GM18870 (cell line): ENCODE measurements at regions not wholly inside any gene's neighbourhood (a gene's known extent, or its start where the extent isn't known, plus 50 kb on each side); places are given as distances from the start of the nearest gene placed in this dataset.

Experiments used
- ATAC-seq: cut with Tn5 transposase; IDR thresholded peaks from one replicate; pipeline ENCODE4 v1.9.1; 2021; ENCODE audit warnings: moderate library complexity; ENCODE audit not compliant: unreplicated experiment

DNA sequence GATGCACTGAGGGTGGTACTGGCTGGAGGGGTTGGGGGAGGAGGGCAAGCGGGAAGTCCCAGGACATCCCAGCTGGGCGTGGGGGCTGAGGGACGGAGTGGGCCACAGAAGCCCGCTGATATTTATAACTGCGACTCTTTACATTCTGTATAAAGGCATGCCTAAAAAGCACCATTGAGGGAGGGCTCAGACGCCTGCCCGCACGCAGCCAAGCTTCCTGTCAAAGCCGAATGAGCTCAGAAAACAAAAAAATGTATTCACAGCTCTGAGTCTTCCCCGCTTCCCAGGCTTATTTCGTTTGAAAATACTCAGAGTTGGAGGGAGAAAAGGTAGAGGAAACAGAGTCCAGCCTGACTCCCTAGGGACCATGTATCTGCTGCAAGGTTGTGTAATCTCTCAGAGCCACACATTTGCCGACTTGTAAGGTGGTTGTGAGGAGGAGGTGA lies 170.1 kb upstream of the HAAO start:
- ATAC-seq = no peak

- ATAC-seq = no peak
Observed at GRCh38 chr2:42961961-42962360, 169.6 kb upstream of the HAAO start.

DNA sequence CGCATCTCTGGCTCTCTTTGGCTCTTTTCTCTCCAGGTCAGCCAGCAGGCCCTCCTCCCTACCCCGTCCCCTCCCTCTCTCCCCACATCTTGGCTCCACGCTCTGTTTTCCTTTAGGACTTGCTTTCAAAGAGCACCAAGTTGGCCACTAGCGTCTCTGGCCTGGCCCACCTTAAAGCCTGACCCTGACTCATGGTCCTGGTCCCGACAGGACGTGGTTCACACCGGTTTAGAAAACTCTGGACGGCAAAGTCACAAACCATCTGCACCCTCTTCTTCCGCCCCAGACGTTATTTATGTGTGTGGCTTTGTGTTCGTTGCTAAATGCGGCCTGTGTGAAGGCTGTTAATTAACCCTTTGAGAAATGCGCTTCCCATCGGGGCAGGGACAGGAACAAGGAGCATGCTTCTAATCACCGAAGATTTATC lies 169.0 kb upstream of the HAAO start:
- ATAC-seq = no peak

GRCh38 chr2:42960842-42961180 lies 168.4 kb upstream of the HAAO start:
- no peak for ATAC-seq

DNA sequence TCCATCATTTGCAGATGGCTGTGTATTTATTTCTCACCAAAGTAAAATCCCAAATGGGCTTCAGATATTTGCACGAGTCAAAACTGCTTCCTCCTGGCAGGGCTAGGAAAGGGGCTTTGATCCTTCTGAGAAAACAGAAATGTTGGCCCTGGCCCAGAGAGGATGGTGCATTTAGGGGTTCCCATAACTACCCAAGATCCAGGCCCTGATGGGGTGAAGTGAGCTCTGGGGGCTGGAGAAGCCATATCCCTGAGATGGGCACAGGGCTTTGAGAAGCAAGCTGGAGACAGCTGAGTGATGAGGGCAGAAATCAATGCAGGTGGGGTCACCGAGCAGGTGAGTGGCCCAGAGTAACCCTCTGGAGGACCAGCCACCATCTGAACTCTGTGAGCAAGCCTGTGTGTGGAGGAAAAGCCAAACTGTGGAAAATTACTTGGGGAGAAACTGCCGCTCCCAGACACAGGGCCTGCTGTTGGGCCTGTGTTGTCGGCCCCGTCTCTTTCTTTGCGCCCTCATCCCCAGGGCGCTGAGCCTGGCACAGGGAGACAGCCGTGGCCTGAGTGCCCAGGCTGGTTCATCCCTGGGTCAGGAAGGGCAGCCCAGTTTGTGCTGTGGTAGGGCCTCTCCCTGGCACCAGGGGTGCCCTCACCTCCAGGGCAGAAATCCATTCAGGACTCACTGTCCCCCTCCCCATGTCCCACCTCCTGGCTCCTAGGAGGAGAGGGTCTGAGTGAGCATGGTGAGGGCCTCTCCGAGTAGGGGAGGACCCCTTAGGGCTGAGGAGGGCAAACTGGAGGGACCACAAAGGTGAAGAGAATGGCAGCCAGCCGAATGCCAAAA lies 167.8 kb upstream of the HAAO start:
- no peak for ATAC-seq

GRCh38 chr2:42959234-42960001 lies 167.0 kb upstream of the HAAO start:
- no peak for ATAC-seq

GRCh38 chr2:42958741-42959233 lies 166.4 kb upstream of the HAAO start:
- no peak for ATAC-seq

GRCh38 chr2:42957861-42958301 lies 165.5 kb upstream of the HAAO start:
- ATAC-seq = no peak

GRCh38 chr2:42957109-42957860 lies 164.9 kb upstream of the HAAO start:
- no peak for ATAC-seq

- no peak for ATAC-seq
Observed at GRCh38 chr2:42954227-42954962, 162.0 kb upstream of the HAAO start.

DNA sequence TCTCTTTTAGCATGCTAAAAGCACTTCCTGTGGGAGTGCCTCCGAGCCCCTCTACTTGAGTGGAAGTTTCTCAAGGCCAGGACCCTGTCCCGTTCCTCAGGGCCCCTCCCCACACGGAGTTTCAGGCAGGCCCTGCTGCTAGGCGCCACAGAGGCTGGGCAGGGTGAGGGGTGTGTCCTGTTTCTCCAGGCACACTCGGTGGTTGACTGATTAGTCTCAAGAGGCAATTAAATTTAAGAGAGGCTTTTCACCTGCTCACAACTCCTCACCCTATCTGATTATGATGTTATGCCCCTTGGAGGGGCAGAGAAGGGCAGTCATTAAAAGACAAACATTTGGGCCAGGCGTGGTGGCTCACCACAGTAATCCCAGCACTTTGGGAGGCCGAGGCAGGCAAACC lies 160.8 kb upstream of the HAAO start:
- no peak for ATAC-seq

DNA sequence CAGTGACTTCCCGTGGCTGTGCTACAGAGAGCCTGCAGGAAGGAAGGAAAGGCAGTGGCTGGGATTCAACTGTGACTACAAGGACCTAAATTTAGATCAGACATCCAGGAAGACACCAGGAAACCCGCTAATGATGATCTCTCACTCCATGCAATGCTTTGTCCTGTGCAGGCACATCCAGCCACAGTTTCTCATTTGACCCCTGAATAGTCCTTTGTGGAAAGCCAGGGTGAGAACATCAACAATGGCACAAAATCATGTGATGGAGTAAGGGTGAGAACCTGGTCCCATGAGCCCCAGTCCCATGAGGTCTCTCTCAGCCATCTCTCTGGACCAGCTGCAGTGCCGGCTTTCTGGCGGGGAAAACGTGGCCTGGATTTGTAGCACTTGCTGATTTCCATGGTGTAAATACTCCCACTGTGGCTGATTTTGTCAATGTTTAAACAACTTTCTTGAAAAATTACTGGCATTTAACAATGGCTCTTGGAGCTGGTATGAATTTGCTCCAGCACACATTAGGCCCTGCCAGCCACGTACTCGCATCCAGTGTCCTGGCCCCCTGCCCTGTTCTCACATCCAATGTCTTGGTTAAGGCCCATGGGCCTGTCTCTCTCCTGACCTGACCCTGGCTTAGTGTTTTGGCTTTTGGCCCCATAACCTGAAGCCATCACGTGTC lies 159.0 kb upstream of the HAAO start:
- no peak for ATAC-seq

DNA sequence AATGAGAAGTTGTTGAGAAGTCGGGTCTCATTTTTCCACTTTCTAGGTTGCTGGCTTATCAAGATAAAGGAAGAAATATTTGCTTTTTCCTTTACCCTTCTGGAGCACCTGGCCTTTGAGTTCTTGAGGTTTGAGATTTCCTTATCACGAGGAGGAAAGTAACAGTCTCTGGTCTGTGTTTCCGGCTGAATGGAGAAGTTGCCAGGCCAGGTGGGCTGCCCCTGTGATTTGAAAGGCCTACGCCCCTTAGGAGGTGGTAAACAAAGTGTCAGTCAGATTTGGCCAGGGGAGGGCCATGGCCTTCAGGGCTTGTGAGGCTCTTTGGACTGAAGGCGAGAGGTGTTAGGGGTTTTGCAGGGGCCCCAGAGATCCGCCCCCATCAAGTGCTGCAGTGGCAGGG lies 156.7 kb upstream of the HAAO start:
- ATAC-seq = no peak

DNA sequence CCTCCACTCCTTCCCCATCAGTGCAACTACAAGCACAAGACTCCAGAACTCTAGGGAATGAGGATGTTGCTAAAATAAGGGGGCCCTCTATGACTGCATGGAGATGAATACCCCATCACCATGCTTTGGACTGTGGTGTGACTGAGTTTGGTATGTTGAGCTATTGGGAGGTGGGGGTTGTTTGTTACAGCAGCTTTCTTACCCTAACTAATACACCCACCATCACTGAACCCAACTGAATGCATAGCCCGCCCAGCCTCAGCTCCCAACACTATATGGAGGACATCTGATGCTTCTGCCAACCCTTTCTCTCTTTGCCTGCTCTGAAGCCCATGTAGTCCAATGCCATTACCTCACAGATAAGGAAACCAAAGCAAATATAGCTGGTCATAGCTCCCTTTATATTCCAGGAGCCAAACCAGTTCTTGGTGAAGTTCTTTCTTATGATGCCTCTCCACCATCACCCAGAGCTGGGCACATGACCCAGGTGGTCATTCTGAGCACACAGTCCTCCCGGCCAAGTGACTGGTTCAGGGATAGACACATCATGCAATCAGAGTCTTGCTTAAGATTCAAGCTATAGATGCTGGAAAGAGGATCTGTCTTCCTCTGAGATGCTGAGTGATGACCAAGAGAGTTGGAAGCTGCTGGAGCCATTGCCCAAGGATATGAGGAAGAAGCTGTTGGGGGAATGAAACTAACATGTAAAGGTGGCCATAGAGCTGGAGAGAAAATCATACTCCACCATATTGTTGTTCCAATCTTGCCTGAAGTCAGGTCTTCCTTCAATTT lies 155.6 kb upstream of the HAAO start:
- no peak for ATAC-seq

DNA sequence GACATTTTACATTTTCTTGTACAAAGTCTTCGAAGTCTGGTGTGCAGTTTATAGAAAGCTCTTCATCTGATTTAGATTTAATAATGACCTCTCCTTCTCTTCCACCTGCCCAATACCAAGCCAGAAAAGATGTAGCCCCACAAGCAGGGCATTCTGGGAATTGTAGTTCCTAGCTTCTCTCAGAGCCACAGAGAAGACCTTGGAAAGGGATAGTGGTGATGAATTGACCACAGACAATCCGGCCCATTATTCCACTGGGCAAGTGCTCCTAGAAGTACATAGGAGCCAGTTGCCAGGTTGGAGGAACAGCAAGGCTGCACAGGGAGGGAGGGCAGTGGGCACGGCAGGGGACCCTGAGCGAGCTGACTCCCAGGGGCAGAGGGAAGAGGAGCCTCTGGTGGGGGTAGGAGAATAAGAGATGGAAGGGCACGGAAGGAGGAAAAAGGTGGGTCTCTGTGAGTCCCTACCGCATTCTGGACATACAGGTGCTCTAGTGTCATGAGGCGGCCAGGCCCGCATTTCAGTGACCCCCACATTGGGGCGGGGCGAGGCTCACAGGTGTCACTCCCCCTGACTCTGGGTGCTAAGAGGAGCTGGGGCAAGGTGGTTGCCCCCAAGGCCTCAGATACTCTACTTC lies 152.5 kb upstream of the HAAO start:
- no peak for ATAC-seq

GRCh38 chr2:42942990-42943493 lies 150.7 kb upstream of the HAAO start:
- ATAC-seq = no peak

DNA sequence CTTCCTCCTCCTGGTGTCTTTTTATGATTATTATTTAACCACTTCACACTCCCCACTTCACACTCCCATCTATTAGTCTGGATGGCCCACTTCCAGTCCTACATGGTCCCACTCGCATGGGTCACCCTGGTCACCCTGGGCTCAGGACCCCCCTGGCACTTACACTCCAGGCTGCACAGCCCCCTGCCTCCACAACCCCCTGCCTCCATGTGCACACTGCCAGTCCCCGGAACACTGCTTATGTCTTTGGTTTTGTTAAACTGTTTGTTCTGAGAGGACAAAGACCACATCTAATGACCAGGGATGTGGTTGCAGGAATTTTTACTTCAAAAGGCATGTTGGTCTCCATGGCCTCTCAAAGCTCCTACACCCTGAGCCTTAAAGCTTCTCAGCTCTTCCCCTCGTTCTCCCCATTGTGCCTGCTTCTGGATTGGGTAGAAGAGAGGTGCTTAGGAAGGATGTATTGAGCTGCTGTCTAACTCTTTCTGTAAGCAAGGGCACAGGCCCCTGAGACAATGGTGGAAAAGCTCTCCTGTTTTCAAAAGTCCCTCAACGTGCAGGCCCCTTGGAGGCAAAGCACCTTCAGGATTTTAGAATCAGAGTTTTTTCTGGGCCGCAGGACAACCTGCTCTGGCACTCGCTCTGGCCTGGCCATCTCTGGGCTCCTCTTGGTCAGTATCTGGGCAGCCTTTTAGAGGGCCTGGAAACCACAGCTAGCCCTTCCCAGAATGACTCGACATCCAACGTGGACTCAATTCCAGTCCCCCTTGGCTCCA lies 150.0 kb upstream of the HAAO start:
- no peak for ATAC-seq

DNA sequence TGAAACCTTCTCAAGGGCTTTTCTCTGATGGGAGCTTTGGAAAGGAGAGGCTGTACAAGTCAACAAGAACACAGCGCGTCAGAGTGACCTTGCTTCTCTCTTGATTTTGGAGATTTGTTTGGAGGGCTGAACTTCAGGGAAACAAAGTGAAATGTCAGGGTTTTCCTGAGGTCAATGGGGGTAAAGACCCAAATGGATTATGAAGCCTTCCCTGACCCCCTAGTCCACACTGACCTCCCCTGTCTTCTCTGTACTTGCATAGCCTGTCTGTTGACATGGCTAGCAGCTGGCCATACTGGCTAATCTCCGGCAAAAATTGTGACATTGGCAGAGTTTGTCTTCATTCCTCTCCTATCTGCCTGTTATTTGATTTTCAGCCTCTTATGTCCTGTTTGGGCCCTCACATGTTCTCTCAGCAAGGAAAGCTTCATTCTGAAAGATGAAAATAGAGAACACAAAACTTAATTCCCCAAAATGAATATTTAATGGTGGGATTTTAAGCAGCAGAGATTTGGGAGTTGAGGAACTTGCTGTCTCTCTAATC lies 149.3 kb upstream of the HAAO start:
- no peak for ATAC-seq
